ENCODE measurements at regions not wholly inside any gene's neighbourhood (a gene's known extent, or its start where the extent isn't known, plus 50 kb on each side); places are given as distances from the start of the nearest gene placed in this dataset.

DNA sequence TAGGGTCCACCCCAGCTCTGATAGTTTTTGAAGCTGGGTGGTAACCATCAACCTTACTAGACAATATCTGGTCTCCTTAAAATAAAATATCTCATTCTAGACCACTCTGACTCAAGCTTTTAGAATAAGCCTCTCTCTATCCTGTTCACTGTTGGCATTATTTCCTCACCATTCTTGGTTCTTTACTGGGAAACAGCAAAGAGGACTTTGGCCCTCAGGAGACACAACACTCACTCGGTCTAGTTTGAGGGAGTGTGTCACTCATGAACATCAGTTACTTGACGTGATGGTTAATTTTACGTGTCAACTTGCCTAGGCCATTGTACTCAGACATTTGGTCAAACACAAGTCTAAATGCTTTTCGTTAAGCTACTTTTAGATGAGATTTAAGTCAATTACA, 110.6 kb downstream of the FAM76B start:
- TF ChIP-seq, protein P1, sequence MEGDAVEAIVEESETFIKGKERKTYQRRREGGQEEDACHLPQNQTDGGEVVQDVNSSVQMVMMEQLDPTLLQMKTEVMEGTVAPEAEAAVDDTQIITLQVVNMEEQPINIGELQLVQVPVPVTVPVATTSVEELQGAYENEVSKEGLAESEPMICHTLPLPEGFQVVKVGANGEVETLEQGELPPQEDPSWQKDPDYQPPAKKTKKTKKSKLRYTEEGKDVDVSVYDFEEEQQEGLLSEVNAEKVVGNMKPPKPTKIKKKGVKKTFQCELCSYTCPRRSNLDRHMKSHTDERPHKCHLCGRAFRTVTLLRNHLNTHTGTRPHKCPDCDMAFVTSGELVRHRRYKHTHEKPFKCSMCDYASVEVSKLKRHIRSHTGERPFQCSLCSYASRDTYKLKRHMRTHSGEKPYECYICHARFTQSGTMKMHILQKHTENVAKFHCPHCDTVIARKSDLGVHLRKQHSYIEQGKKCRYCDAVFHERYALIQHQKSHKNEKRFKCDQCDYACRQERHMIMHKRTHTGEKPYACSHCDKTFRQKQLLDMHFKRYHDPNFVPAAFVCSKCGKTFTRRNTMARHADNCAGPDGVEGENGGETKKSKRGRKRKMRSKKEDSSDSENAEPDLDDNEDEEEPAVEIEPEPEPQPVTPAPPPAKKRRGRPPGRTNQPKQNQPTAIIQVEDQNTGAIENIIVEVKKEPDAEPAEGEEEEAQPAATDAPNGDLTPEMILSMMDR (IDR thresholded peaks at IDR 0.05), result no peak
- TF ChIP-seq EZH2 (IDR thresholded peaks at IDR 0.05; ENCODE audit: borderline replicate concordance, insufficient read depth, low read depth, low read length, poor library complexity, severe bottlenecking), result no peak

Measured in B cell (primary cell).